T-helper 17 cell (primary cell): ENCODE measurements at regions not wholly inside any gene's neighbourhood (a gene's known extent, or its start where the extent isn't known, plus 50 kb on each side); places are given as distances from the start of the nearest gene placed in this dataset.
"Not testable (repeated sequence)": the region's sequence is repeated elsewhere in the genome, so short reads cannot be mapped to it uniquely, and the experiment has no call there.

Experiments used
- ATAC-seq: fragments of 150-1000 bp; cut with Tn5 transposase; 2 replicates; pipeline ENCODE4 v1.10.0; 2021; ENCODE audit warnings: mild to moderate bottlenecking, moderate library complexity
- DNase-seq, 3 donors: peaks; one replicate each; pipeline versions ENCODE4 v3.0.0 to v3.0.0-alpha.2; 2020 to 2021
- H3K9me3 ChIP-seq: one replicate; pipeline ENCODE4 v1.7.0; 2013; ENCODE audit warnings: low read length, mild to moderate bottlenecking; ENCODE audit not compliant: control insufficient read depth, poor library complexity, severe bottlenecking
- H3K27ac Mint-ChIP-seq: one replicate; pipeline ENCODE4 v1.8.0; 2022; ENCODE audit warnings: mild to moderate bottlenecking, moderate library complexity, mixed read lengths
- H3K27me3 Mint-ChIP-seq: one replicate; pipeline ENCODE4 v1.8.0; 2022; ENCODE audit warnings: mixed read lengths
- H3K36me3 Mint-ChIP-seq: one replicate; pipeline ENCODE4 v1.8.0; 2022; ENCODE audit warnings: low read depth, mixed read lengths
- H3K4me1 Mint-ChIP-seq: one replicate; pipeline ENCODE4 v1.8.0; 2022; ENCODE audit warnings: mild to moderate bottlenecking, mixed read lengths
- H3K4me3 Mint-ChIP-seq: one replicate; pipeline ENCODE4 v1.8.0; 2022; ENCODE audit warnings: mild to moderate bottlenecking, moderate library complexity, mixed read lengths

- no peaks in the 10 kb centered on the region for H3K9me3 ChIP-seq
- H3K4me1 Mint-ChIP-seq: no peaks in the 10 kb centered on the region
- no peaks in the 10 kb centered on the region for H3K27me3 Mint-ChIP-seq
- H3K4me3 Mint-ChIP-seq: no peak overlapping the region
- H3K36me3 Mint-ChIP-seq: no peaks in the 10 kb centered on the region
- no peak for DNase-seq
- no peak for ATAC-seq
- no peak overlapping the region for H3K27ac Mint-ChIP-seq
Measured at GRCh38 chr3:5488771-5489170, 301.3 kb downstream of the EDEM1 start.

- Mint-ChIP-seq H3K27me3 (no peaks in the 10 kb centered on the region), H3K36me3 (no peaks in the 10 kb centered on the region), H3K4me1 (no peaks in the 10 kb centered on the region), H3K27ac (no peak overlapping the region), H3K4me3 (no peak overlapping the region)
- no peaks in the 10 kb centered on the region for H3K9me3 ChIP-seq
- DNase-seq (no peak), ATAC-seq (no peak)
Measured at GRCh38 chr3:5489536-5489935, 302.0 kb downstream of the EDEM1 start.

DNA sequence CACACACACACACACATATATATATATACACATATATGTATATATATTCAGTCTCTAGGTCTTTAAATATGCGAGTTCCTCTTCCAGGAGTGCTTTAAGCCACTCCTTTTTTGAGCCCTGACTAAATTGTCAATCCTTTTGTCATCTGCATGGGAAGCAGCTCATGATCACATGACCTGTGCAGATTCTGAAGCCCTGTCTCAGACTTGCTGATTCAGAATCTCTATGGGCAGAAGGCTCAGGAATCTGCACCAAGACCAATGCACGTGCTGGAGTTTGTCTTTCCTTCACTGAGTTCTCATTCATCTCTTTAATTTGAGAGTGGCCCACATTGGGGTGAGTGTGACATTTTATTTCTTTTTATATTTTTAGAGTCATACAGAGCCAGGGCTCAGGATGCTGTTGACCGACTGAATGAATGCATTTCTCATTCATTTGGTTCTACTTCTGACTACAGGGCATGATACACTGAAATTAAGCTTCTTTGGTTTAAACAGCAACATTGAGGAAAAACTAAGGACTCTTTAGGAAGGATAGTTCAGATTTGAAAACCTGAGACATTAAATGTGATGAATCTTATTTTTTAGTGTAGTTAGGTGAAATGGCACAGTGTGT lies 307.5 kb downstream of the EDEM1 start:
- no peak for DNase-seq
- Mint-ChIP-seq H3K36me3 (no peaks in the 10 kb centered on the region), H3K4me3 (no peak overlapping the region), H3K4me1 (peaks cover 2% of the 10 kb centered on the region), H3K27me3 (no peaks in the 10 kb centered on the region), H3K27ac (no peak overlapping the region)
- ATAC-seq: no peak
- no peaks in the 10 kb centered on the region for H3K9me3 ChIP-seq

DNA sequence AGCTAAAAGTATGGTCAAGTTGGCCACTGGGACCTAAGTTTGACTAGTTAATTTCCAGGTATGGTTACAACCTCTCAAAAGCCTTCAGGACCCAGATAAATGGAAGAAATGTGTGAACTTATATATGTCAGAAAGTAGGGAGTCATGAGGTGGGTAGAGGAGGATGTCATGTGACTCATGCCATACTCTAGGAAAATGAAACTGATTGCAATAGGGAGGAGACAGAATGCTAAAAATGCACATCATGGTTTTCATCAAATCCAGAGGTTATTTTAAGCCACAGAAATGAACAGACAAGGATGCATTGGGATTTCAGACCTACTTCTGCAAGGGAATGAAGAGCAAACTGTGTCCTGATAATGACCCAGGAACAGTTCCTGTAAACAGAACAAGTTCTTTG lies 310.0 kb downstream of the EDEM1 start:
- H3K27ac Mint-ChIP-seq: no peak overlapping the region
- H3K27me3 Mint-ChIP-seq: no peaks in the 10 kb centered on the region
- H3K4me1 Mint-ChIP-seq: peaks cover 2% of the 10 kb centered on the region
- H3K9me3 ChIP-seq: no peaks in the 10 kb centered on the region
- no peaks in the 10 kb centered on the region for H3K36me3 Mint-ChIP-seq
- H3K4me3 Mint-ChIP-seq: no peak overlapping the region
- ATAC-seq: no peak
- DNase-seq: no peak

GRCh38 chr3:5498981-5499380 lies 311.5 kb downstream of the EDEM1 start:
- ATAC-seq (no peak), DNase-seq (no peak)
- no peak overlapping the region for H3K4me3 Mint-ChIP-seq
- H3K27ac Mint-ChIP-seq: no peak overlapping the region
- no peaks in the 10 kb centered on the region for H3K36me3 Mint-ChIP-seq
- peaks cover 2% of the 10 kb centered on the region for H3K4me1 Mint-ChIP-seq
- no peaks in the 10 kb centered on the region for H3K27me3 Mint-ChIP-seq
- H3K9me3 ChIP-seq: no peaks in the 10 kb centered on the region

DNA sequence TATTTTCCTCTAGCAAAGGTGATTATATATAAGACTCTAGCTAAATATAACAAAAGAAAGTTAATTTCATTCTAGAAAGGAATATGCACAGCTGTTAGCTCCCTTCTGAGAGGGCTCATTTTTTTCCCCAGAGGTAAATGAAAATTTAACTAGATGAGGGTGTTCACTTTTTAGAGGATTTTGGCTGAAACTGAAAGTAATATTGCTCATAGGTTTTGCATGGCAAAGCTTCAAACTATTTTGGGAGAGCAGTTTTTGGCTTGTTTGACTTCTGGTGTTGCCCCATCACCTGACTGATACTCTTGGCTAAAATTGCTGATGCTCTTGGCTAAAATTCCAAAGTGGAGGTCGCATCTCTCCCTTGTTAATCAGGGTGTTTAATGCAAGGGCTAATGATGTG lies 311.9 kb downstream of the EDEM1 start:
- Mint-ChIP-seq H3K4me3 (no peak overlapping the region), H3K27ac (no peak overlapping the region), H3K27me3 (no peaks in the 10 kb centered on the region), H3K36me3 (no peaks in the 10 kb centered on the region), H3K4me1 (peaks cover 2% of the 10 kb centered on the region)
- H3K9me3 ChIP-seq: no peaks in the 10 kb centered on the region
- ATAC-seq (no peak), DNase-seq (no peak)

GRCh38 chr3:5503136-5503535 lies 315.6 kb downstream of the EDEM1 start:
- Mint-ChIP-seq H3K36me3 (peaks cover 2% of the 10 kb centered on the region), H3K4me3 (no peak overlapping the region), H3K27ac (no peak overlapping the region), H3K4me1 (peaks cover 2% of the 10 kb centered on the region), H3K27me3 (no peaks in the 10 kb centered on the region)
- DNase-seq (no peak), ATAC-seq (no peak)
- no peaks in the 10 kb centered on the region for H3K9me3 ChIP-seq

DNA sequence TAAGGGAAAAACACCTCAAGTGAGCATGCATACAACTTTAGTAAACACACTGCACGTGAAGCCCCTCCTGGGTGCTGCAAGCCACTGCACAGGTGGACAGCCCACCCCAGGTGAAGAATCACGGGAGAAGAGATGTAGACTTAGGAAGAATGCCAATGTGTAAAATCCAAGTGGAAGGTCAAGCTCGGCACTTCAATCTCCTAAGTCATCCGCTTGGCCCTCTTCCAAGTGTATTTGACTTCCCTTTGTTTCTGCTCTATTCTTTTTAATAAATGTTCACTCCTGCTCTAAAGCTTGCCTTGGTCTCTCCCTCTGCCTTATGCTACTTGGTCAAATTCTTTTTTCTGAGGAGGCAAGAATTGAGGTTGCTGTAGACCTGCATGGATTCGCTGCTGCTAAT lies 316.6 kb downstream of the EDEM1 start:
- Mint-ChIP-seq H3K27me3 (no peaks in the 10 kb centered on the region), H3K36me3 (peaks cover 2% of the 10 kb centered on the region), H3K4me3 (no peak overlapping the region), H3K27ac (no peak overlapping the region), H3K4me1 (peaks cover 2% of the 10 kb centered on the region)
- no peaks in the 10 kb centered on the region for H3K9me3 ChIP-seq
- no peak for ATAC-seq
- DNase-seq: no peak

DNA sequence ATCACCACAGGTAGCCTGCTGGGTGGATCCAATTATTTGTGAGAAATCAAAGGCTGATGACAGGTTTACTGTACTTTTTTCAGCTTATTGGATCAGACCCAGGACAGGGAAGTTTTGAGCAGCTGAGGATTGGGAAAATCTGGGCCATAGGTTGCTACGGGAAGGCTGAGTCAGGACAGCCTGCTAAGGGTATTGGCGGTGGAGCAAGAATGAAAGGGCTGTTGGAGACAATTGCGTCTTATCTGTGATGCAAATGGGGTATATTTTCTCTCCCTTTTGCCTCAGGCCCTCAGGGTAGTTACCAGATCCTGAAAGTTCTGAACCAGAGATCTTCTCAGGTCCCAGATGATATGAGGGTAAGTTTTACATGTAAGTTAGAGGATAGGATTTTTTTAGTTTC lies 317.7 kb downstream of the EDEM1 start:
- no peaks in the 10 kb centered on the region for H3K27me3 Mint-ChIP-seq
- no peaks in the 10 kb centered on the region for H3K9me3 ChIP-seq
- ATAC-seq (no peak), DNase-seq (no peak)
- peaks cover 2% of the 10 kb centered on the region for H3K36me3 Mint-ChIP-seq
- H3K27ac Mint-ChIP-seq: no peak overlapping the region
- H3K4me1 Mint-ChIP-seq: no peaks in the 10 kb centered on the region
- H3K4me3 Mint-ChIP-seq: no peak overlapping the region

- Mint-ChIP-seq H3K4me1 (no peaks in the 10 kb centered on the region), H3K4me3 (no peak overlapping the region), H3K27ac (no peak overlapping the region), H3K27me3 (no peaks in the 10 kb centered on the region), H3K36me3 (peaks cover 2% of the 10 kb centered on the region)
- DNase-seq (no peak), ATAC-seq (no peak)
- H3K9me3 ChIP-seq: no peaks in the 10 kb centered on the region
Measured at GRCh38 chr3:5505997-5506396, 318.5 kb downstream of the EDEM1 start.

- ATAC-seq, H3K4me1 Mint-ChIP-seq, H3K9me3 ChIP-seq, H3K27me3 Mint-ChIP-seq, H3K36me3 Mint-ChIP-seq, H3K4me3 Mint-ChIP-seq, DNase-seq, H3K27ac Mint-ChIP-seq: not testable (repeated sequence)
Measured at GRCh38 chr3:5508860-5509259, 321.4 kb downstream of the EDEM1 start.

DNA sequence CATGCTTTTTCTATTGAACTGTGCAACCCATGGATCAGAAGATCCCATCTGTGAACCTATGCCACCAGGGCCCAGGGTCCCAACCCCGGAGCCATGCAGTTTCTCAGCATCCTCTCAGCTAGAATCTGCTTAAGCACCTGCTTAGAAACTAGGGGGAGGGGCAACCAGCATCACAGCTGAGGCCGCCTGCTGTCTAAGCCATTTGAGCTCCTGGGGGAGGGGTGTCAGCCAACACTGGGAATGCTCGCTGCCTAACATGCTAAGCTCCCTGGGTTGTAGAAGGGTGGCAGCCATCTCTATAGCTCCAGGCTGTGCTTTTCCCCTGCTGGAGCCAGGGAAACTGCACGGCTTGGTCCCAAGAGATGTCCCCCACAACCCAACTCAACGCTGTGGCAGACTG lies 322.8 kb downstream of the EDEM1 start:
- no peak overlapping the region for H3K4me3 Mint-ChIP-seq
- H3K4me1 Mint-ChIP-seq: no peaks in the 10 kb centered on the region
- no peaks in the 10 kb centered on the region for H3K9me3 ChIP-seq
- no peak overlapping the region for H3K27ac Mint-ChIP-seq
- DNase-seq: no peak
- no peaks in the 10 kb centered on the region for H3K27me3 Mint-ChIP-seq
- ATAC-seq: no peak
- H3K36me3 Mint-ChIP-seq: peaks cover 2% of the 10 kb centered on the region

- Mint-ChIP-seq H3K27ac (no peak overlapping the region), H3K4me3 (no peak overlapping the region), H3K36me3 (no peaks in the 10 kb centered on the region), H3K27me3 (no peaks in the 10 kb centered on the region), H3K4me1 (no peaks in the 10 kb centered on the region)
- DNase-seq (no peak), ATAC-seq (no peak)
- H3K9me3 ChIP-seq: no peaks in the 10 kb centered on the region
Measured at GRCh38 chr3:5517921-5518320, 330.4 kb downstream of the EDEM1 start.

DNA sequence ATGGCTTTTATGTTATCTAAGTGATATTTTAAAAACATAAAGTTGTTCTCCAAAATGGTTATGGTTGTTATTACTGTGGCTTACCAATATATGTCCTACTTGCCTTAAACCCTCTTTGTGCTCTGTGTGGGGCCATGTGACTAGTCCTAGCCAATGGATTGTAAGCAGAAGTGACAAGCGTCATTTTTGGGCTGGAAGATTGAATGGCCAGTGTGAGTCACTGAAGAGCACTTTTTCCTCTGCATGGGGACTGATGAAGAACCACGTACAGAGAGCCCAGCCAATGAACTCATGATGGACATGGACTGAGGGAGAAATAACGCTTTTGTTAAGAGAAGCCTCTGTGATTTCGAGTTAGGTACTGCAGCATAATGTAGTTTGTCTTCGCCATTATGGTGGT lies 332.7 kb downstream of the EDEM1 start:
- Mint-ChIP-seq H3K27me3 (no peaks in the 10 kb centered on the region), H3K4me3 (no peak overlapping the region), H3K36me3 (no peaks in the 10 kb centered on the region), H3K27ac (no peak overlapping the region), H3K4me1 (no peaks in the 10 kb centered on the region)
- DNase-seq: no peak
- ATAC-seq: no peak
- H3K9me3 ChIP-seq: no peaks in the 10 kb centered on the region
